Transverse colon (tissue), 3 donors: ENCODE measurements at regions not wholly inside any gene's neighbourhood (a gene's known extent, or its start where the extent isn't known, plus 50 kb on each side); places are given as distances from the start of the nearest gene placed in this dataset.

Experiments used
- EP300 ChIP-seq: sonication (generic); formaldehyde crosslinking; IDR thresholded peaks from one replicate; pipeline ENCODE4 v1.6.1; 2017; ENCODE audit warnings: antibody characterized with exemption, low read depth
- POLR2A ChIP-seq: fragments of 450-650 bp; IDR thresholded peaks from one replicate; pipeline ENCODE4 v1.6.1; 2016; ENCODE audit warnings: antibody characterized with exemption, mild to moderate bottlenecking, moderate library complexity
- TF ChIP-seq, protein P1 (sequence below), 5 experiments: fragments of 200-600 bp in 3 of 5; fragments of 450-650 bp in 2 of 5; sonication (generic) in 3 of 5; IDR thresholded peaks; 1 replicate in 2 of 5; 2 replicates in 3 of 5; pipeline ENCODE4 v1.5.1; 2016 to 2017; ENCODE audit warnings: antibody characterized with exemption in 5 of 5, inconsistent platforms in 3 of 5, mild to moderate bottlenecking in 2 of 5, moderate library complexity in 1 of 5

DNA sequence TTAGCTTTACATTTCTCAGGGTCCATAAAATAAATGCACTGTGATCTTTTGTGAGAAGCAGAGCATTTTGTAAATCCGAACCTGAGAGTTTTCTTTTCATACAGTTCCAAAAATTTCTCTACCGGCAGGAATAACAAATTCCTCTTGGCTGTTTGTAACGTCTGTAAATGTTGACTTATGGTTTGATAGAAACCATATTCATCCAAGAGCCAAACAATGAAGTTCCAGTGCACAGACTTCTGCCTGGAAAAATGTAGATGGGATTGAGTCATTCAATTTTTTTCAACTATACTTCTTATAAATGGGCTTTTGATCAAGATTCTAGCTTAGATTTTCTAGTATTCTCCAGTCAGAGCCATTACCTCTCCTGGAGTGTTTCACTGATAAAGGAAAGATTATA, 530.6 kb downstream of the TFEC start:
- TF ChIP-seq, protein P1, sequence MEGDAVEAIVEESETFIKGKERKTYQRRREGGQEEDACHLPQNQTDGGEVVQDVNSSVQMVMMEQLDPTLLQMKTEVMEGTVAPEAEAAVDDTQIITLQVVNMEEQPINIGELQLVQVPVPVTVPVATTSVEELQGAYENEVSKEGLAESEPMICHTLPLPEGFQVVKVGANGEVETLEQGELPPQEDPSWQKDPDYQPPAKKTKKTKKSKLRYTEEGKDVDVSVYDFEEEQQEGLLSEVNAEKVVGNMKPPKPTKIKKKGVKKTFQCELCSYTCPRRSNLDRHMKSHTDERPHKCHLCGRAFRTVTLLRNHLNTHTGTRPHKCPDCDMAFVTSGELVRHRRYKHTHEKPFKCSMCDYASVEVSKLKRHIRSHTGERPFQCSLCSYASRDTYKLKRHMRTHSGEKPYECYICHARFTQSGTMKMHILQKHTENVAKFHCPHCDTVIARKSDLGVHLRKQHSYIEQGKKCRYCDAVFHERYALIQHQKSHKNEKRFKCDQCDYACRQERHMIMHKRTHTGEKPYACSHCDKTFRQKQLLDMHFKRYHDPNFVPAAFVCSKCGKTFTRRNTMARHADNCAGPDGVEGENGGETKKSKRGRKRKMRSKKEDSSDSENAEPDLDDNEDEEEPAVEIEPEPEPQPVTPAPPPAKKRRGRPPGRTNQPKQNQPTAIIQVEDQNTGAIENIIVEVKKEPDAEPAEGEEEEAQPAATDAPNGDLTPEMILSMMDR (IDR thresholded peaks at IDR 0.05), result no peak
- TF ChIP-seq POLR2A (no peak), EP300 (no peak)
